HPDE6-E6E7 (cell line): ENCODE measurements at regions not wholly inside any gene's neighbourhood (a gene's known extent, or its start where the extent isn't known, plus 50 kb on each side); places are given as distances from the start of the nearest gene placed in this dataset.
"Not testable (repeated sequence)": the region's sequence is repeated elsewhere in the genome, so short reads cannot be mapped to it uniquely, and the experiment has no call there.

Experiments
- DNase-seq: peaks from one replicate; pipeline ENCODE4 v3.0.0; 2011; ENCODE audit warnings: missing footprints; ENCODE audit errors: extremely low spot score

- DNase-seq, result no peak
Measured at GRCh38 chr10:4395731-4396130, 430.3 kb upstream of the AKR1E2 start.

DNA sequence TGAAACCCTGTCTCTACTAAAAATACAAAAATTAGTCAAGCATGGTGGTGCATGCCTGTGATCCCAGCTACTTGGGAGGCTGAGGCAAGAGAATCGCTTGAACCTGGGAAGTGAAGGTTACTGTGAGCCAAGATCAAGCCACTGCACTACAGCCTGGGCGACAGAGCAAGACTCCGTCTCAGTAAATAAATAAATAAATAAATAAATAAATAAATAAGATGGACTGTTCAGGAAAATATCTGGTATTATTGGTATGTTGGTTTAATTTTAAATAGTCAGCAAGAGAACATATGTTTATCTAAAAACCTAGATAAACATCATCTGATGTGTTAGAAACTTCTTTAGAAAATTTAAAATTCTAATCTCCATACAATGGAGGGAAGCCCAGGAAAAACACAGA, 431.6 kb upstream of the AKR1E2 start:
- not testable (repeated sequence) for DNase-seq

DNA sequence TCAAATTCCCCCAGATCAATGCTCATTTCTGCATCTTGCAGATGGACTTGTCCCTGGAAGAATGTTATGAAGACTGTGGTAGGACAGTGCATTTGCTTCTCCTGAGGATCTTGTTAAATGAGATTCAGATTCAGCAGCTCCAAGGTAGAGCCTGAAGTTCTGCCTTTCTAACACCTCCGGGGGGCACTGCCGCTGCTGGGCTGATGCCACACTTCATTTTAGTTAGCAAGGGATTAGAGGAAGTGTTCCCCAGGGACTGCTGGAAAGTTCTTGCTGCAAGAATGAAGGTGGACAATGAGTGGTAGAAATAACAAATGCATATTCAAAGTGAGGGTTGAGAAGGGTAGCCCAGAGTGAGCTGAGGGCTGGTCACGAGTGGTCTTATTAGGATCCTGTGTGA, 434.3 kb upstream of the AKR1E2 start:
- DNase-seq, result no peak

- DNase-seq, result no peak
Measured at GRCh38 chr10:4390219-4390618, 435.8 kb upstream of the AKR1E2 start.

- no peak for DNase-seq
Measured at GRCh38 chr10:4385231-4385870, 440.7 kb upstream of the AKR1E2 start.

- no peak for DNase-seq
Measured at GRCh38 chr10:4384245-4384644, 441.8 kb upstream of the AKR1E2 start.

DNA sequence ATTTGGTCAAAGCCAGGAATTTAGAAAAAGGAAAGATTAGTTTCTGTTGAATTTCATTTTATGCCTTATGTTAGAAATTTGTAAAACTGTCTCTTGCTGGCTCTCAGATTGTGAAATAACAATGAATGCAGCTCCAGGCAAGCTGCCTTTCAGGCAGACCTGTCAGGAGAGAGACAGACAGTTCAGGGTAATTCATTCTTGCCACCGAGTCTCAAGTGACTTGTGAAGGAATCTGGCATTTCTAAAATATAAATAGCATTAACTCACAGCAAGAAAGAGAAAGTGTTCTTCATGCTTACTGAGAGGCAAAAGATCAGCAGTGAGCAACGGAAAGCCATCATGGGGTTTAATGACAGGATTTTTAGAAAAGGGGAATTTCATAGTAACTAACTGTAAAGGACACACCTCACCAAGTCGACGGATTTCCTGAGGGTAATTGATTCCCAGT, 442.3 kb upstream of the AKR1E2 start:
- DNase-seq, result no peak

DNA sequence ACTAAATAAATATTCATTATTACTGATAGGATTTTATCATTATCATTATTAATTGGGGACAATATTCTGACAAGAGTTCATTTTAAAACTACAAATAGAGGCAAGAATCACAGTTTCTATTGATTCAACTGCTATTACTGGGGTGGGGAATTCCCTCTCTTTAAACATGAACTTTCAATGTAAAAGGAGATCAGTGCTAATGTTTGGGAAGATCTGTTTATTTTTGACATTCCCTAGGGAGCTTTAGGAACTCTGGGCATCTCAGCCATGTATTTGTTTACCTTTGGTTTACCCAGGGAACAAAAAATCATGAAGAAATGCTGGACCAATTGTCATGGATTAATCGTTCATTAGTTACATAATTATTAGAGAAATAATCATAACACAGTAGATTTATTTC, 443.2 kb upstream of the AKR1E2 start:
- DNase-seq, result no peak

GRCh38 chr10:4373612-4374011, 452.4 kb upstream of the AKR1E2 start:
- DNase-seq, result no peak

DNA sequence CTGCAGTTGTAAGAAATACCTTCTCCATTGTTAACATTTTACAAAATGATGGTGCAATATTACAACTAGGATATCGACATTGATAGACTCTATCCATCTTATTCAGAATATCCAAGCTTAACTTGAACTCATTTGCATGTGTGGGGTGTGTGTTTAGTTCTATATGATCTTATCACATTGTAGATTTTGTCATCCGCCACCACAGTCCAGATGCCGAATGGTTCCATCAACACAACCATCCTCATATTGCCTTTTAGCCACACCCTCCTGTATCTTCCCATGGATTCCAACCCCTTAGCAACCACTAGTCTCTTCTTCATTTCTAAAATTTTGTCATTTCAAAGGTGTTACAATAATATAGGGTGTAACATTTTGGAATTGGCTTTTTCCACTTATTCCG, 452.9 kb upstream of the AKR1E2 start:
- DNase-seq, result no peak

GRCh38 chr10:4372601-4373000, 453.4 kb upstream of the AKR1E2 start:
- DNase-seq, result no peak

DNA sequence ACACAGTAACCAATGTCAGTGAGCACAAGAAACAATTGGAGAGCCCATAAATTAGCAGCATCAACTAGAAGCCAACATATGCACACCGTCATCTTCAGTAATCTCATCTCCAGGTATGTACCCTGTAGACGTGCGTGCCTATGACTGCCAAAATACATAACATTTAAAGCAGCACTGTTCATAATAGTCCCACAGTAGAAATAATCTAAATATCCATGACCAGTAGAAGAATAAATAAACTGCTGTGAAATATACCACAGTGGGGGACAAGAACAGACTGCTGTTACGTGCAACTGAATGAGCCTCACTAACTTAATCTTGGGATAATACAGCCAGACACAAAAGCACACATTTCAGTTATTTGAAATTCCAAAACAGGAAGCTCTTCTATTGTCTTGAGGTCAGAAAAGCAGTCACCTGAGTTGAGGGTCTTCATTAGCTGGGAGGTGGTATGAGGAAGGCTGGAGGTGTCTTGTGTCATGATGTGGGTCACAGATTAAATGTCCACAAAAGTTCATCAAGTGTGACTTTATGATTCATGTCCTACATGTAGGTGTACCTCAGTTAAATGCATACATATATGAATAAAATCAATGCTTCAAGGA, 454.2 kb upstream of the AKR1E2 start:
- no peak for DNase-seq

GRCh38 chr10:4370376-4370775, 455.6 kb upstream of the AKR1E2 start:
- DNase-seq, result no peak

- DNase-seq, result no peak
Measured at GRCh38 chr10:4361581-4361980, 464.4 kb upstream of the AKR1E2 start.

DNA sequence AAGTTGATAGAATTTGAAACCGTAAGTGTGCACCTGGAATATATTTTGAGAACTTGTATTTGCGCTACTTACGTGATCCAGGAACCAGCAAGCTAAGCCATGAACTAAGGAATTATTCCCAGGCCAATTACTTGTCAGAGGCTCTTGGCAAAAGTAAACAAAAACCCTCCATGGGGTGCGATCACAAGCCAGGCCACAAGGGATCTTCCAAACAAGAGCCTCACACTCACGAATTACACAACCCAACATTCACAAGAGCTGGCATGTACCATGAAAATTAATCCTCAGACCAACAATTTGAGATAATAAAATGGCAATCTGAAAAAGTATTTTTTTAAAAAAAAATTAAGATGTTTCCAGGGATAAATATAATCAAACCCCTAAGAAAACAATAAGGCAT, 467.0 kb upstream of the AKR1E2 start:
- DNase-seq, result no peak

GRCh38 chr10:4357911-4358310, 468.1 kb upstream of the AKR1E2 start:
- no peak for DNase-seq

DNA sequence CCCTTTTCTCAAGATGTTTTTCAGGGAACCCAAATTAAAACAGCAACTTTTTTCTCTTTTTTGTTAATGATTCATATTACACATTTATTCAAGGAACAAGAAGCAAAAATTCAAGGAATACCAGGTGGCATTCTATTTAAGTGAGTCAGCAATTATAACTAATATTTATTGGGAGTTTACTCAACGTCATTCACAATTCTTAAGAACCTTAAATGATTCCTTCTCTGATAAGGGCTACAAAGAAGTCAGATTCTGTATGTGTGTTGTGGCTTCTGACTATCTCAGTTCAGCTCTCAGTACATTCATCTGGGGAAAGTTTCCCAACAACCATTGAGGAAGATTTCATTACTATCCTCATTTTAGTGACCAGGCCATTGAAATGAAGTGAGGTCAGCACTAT, 470.7 kb upstream of the AKR1E2 start:
- no peak for DNase-seq

GRCh38 chr10:4354382-4354812, 471.6 kb upstream of the AKR1E2 start:
- peak; percentile 27 for DNase-seq

- no peak for DNase-seq
Measured at GRCh38 chr10:4353964-4354363, 472.0 kb upstream of the AKR1E2 start.

GRCh38 chr10:4353059-4353655, 472.9 kb upstream of the AKR1E2 start:
- DNase-seq, result no peak

DNA sequence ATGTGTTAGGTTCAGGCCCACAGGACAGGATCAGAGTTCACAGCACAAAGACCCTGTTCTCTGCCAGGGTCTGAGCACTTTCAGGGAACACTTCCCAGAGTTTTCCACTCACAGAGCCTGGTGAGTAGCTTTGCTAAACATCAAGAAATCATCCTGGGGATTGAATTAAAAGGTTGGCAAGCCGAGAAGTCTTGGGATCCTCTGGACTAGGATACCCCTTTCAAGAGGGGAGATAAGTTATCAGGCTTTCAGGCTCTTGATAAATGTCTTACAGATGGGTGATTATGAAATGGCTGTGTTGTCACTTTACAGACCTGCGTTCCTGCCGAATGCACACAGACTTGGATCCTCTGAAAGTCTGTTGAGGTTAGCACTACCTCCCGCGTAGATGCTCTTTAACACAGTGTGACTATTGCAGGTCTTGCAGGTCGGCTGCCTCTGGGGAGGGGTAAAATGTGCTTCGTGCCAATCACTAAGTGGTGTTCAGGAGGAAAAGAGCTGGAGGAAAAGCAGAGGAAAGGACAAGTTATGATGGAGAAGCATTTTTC, 473.5 kb upstream of the AKR1E2 start:
- no peak for DNase-seq

GRCh38 chr10:4351723-4352413, 474.1 kb upstream of the AKR1E2 start:
- DNase-seq, result no peak

DNA sequence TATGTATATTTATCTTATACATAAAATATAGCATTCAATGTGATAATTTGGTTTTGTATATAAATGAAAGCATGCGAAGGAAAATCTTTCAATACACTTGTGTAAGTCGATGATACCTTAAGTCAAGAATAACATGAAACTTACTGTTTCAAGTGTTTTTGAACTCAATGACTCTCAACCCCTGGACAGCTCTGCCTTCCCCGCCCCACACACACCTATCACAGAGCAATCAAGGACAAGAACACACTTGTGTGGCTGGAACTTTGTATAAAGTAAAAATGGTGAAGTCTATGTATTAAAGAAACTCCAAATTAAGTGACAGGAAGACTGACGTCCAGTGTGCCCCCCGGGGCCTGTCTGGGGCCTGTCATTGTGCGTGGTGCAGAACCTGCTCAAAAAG, 478.6 kb upstream of the AKR1E2 start:
- DNase-seq, result no peak
